MM.1S (cell line): ENCODE measurements at regions not wholly inside any gene's neighbourhood (a gene's known extent, or its start where the extent isn't known, plus 50 kb on each side); places are given as distances from the start of the nearest gene placed in this dataset.

Experiments used
- CTCF ChIP-seq: fragments of 300-600 bp; sonication (generic); IDR thresholded peaks from 2 replicates; pipeline ENCODE4 v1.5.1; 2016; ENCODE audit warnings: antibody characterized with exemption, low read length, mixed read lengths
- EZH2phosphoT487 ChIP-seq: fragments of 300-600 bp; sonication (generic); IDR thresholded peaks from 2 replicates; pipeline ENCODE4 v1.6.1; 2018; ENCODE audit warnings: antibody characterized with exemption, low read length

GRCh38 chr1:198003468-198003867, 86.3 kb downstream of the LHX9 start:
- TF ChIP-seq CTCF: no peak
- no peak for TF ChIP-seq EZH2phosphoT487
